Sigmoid colon (tissue), 6 donors: ENCODE measurements at regions not wholly inside any gene's neighbourhood (a gene's known extent, or its start where the extent isn't known, plus 50 kb on each side); places are given as distances from the start of the nearest gene placed in this dataset.

ENCODE experiments used
- DNase-seq: peaks from one replicate; pipeline ENCODE4 v3.0.0-alpha.2; 2019
- H3K27ac ChIP-seq, 4 donors: fragments of 200-600 bp; sonication (generic); one replicate each; pipeline ENCODE4 v1.5.1; 2016 to 2019; ENCODE audit warnings: mild to moderate bottlenecking in 1 of 4
- H3K27me3 ChIP-seq, 3 donors: fragments of 200-600 bp; sonication (generic); one replicate each; pipeline ENCODE4 v1.5.1; 2019; ENCODE audit warnings: mild to moderate bottlenecking in 1 of 3
- H3K36me3 ChIP-seq, 4 donors: fragments of 200-600 bp; sonication (generic); one replicate each; pipeline ENCODE4 v1.5.1; 2016 to 2019
- H3K4me1 ChIP-seq, 4 donors: fragments of 200-600 bp; sonication (generic); one replicate each; pipeline ENCODE4 v1.5.1; 2017 to 2019
- H3K4me3 ChIP-seq, 4 donors: fragments of 200-600 bp; sonication (generic); one replicate each; pipeline ENCODE4 v1.5.1; 2017 to 2019; ENCODE audit warnings: mild to moderate bottlenecking in 2 of 4, moderate library complexity in 1 of 4
- H3K9me3 ChIP-seq, 4 donors: fragments of 200-600 bp in 3 of 4; sonication (generic) in 3 of 4; one replicate each; pipeline versions ENCODE4 v1.5.1 to v1.6.1; 2013 to 2019
- EP300 ChIP-seq, 4 donors: sonication (generic); formaldehyde crosslinking; IDR thresholded peaks; one replicate each; pipeline ENCODE4 v1.6.1; 2017; ENCODE audit warnings: antibody characterized with exemption in 4 of 4
- POLR2A ChIP-seq, 2 donors: fragments of 450-650 bp; IDR thresholded peaks; one replicate each; pipeline ENCODE4 v1.6.1; 2016; ENCODE audit warnings: antibody characterized with exemption in 2 of 2, mild to moderate bottlenecking in 2 of 2, moderate library complexity in 2 of 2
- POLR2AphosphoS5 ChIP-seq, 4 donors: sonication (generic); formaldehyde crosslinking; IDR thresholded peaks; one replicate each; pipeline ENCODE4 v1.6.1; 2017; ENCODE audit warnings: antibody characterized with exemption in 4 of 4
- WGBS, 2 donors: extraction: QIAGEN DNeasy Blood & Tissue Kit; methylation state at CpG; one replicate each; pipeline ENCODE4 v1.1.7; 2013; 5-methylcytosine and 5-hydroxymethylcytosine counted together
- intact Hi-C: fragments of 100-400 bp; cut with DNase I; formaldehyde crosslinking; loops from one replicate; pipeline ENCODE4 v1.15.1; 2023
- TF ChIP-seq, protein P1 (sequence below), 4 experiments: fragments of 450-650 bp in 3 of 4; fragments of 200-600 bp in 1 of 4; IDR thresholded peaks; one replicate each; pipeline ENCODE4 v1.5.1; 2016 to 2019; ENCODE audit warnings: antibody characterized with exemption in 4 of 4, mild to moderate bottlenecking in 3 of 4, moderate library complexity in 2 of 4
- donor health status: healthy with polysubstance abuse.
- donor health status: healthy.

DNA sequence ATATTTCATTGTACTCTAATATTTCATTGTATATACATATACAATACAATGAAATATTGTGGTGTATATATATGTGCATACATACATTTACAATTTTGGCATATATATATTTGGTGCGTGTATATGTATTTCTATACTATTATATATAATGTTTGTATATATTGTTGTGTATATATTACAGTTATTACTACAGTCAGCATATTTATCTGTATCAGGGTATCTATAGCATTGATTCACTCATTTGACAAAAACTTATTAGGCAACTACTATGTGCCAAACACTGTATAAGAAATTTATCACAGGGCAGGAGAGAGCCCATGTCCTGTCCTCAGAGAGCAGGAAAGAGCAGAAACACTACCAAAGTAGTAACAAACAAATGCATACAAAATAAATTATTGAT, 910.6 kb downstream of the QKI start:
- no peak overlapping the region for H3K27ac ChIP-seq
- no peaks in the 10 kb centered on the region for H3K27me3 ChIP-seq
- DNase-seq = no peak
- no peaks in the 10 kb centered on the region for H3K4me1 ChIP-seq
- intact Hi-C loops = loop anchor here (10.0 kb wide), 1 partner anchor 890 kb away; no protein-coding TSS in a partner anchor
- whole genome bisulfite sequencing, 2 donors = 93% methylated on average over 1 of the region's 1 CpG
- TF ChIP-seq EP300 (IDR thresholded peaks at IDR 0.05) (no peak), POLR2AphosphoS5 (IDR thresholded peaks at IDR 0.05) (no peak), POLR2A (IDR thresholded peaks at IDR 0.05) (no peak)
- TF ChIP-seq, protein P1, sequence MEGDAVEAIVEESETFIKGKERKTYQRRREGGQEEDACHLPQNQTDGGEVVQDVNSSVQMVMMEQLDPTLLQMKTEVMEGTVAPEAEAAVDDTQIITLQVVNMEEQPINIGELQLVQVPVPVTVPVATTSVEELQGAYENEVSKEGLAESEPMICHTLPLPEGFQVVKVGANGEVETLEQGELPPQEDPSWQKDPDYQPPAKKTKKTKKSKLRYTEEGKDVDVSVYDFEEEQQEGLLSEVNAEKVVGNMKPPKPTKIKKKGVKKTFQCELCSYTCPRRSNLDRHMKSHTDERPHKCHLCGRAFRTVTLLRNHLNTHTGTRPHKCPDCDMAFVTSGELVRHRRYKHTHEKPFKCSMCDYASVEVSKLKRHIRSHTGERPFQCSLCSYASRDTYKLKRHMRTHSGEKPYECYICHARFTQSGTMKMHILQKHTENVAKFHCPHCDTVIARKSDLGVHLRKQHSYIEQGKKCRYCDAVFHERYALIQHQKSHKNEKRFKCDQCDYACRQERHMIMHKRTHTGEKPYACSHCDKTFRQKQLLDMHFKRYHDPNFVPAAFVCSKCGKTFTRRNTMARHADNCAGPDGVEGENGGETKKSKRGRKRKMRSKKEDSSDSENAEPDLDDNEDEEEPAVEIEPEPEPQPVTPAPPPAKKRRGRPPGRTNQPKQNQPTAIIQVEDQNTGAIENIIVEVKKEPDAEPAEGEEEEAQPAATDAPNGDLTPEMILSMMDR (IDR thresholded peaks at IDR 0.05) = no peak
- no peaks in the 10 kb centered on the region for H3K36me3 ChIP-seq
- no peak overlapping the region for H3K4me3 ChIP-seq
- H3K9me3 ChIP-seq = no peaks in the 10 kb centered on the region

DNA sequence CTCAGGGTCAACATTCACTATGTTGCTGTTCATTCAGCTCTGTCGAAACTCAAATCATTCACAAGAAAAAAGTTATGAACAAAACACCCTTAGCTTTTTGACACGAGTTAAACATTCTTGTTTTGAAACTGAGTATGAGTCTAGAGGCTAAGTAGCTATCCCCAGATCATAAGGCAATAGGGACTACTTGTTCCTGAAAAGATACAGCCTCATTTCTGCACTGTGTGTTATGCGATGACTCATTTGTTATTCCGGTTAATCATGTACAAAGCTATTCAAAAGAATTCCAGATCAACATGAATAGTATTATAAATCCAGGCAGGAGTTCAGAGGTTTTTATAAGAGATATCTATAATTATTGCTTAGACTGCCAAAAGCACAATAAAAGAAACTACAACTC, 908.0 kb downstream of the QKI start:
- 55 to 80% methylated on average over 4 of the region's 4 CpGs for WGBS, 2 donors
- Histone ChIP-seq H3K27me3 (no peaks in the 10 kb centered on the region), H3K36me3 (no peaks in the 10 kb centered on the region), H3K4me3 (no peak overlapping the region), H3K4me1 (no peaks in the 10 kb centered on the region), H3K9me3 (no peaks in the 10 kb centered on the region), H3K27ac (peak overlapping the region in 2 of 4 donors; percentile 12 to 23)
- TF ChIP-seq EP300 (IDR thresholded peaks at IDR 0.05) = no peak
- peak in 2 of 4 donors; percentile 13 to 40 for TF ChIP-seq POLR2AphosphoS5 (IDR thresholded peaks at IDR 0.05)
- intact Hi-C loops = loop anchor here (10.0 kb wide), 1 partner anchor 888 kb away; no protein-coding TSS in a partner anchor
- no peak for DNase-seq

DNA sequence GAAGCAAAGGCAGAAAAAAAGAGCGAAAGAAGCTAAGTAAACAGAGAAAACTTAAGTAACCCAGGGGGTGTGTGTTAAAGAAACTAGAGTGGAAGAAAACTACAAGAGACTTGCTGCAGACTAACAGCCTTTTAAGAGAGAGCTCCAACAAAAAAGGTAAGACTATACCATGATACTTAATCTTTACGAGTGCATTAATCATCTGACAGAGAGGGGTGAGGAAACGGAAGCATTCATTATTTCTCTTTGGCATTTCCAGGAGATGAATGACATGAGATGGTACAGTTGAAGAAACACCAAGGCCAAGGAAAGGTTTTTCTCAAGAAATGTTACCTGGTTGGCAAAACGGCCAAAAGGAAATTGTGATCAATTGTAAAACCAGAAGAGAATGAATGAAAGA, 906.8 kb downstream of the QKI start:
- WGBS, 2 donors = 72 to 76% methylated on average over 4 of the region's 4 CpGs
- H3K27ac ChIP-seq = no peak overlapping the region

DNA sequence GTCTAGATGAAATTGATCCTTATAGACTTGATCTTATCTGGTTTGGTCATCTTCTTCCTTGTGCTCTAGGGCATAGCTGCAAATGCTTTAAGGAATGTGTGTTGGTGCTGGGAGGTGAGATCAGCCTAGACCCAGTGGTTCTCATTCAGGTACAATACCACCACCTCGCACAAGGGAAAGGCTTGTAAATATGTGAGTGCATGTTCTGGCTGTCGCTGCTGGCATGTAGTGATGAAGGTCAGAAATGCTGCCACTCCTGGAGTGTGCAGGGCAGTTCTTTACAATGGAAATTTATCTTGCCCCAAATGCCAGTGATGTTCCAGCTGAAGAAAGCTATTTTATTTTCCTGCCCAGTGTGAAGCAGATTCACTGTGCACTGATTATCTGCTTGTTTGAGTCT, 900.9 kb downstream of the QKI start:
- Histone ChIP-seq H3K27ac (no peak overlapping the region), H3K9me3 (no peaks in the 10 kb centered on the region), H3K27me3 (no peaks in the 10 kb centered on the region), H3K36me3 (no peaks in the 10 kb centered on the region), H3K4me3 (no peak overlapping the region), H3K4me1 (no peaks in the 10 kb centered on the region)
- intact Hi-C loops = no loop called here
- 73 to 78% methylated on average over 2 of the region's 2 CpGs for WGBS, 2 donors
- no peak for TF ChIP-seq POLR2A (IDR thresholded peaks at IDR 0.05)
- TF ChIP-seq, protein P1 (IDR thresholded peaks at IDR 0.05) = no peak
- no peak for TF ChIP-seq EP300 (IDR thresholded peaks at IDR 0.05)
- no peak for DNase-seq

More for the DNA sequence above, 906.8 kb downstream of the QKI start:
- Histone ChIP-seq H3K4me1 (no peaks in the 10 kb centered on the region), H3K27me3 (no peaks in the 10 kb centered on the region), H3K36me3 (no peaks in the 10 kb centered on the region), H3K4me3 (no peak overlapping the region), H3K9me3 (no peaks in the 10 kb centered on the region)
- intact Hi-C loops = loop anchor here (10.0 kb wide), 1 partner anchor 886 kb away; no protein-coding TSS in a partner anchor
- no peak for TF ChIP-seq POLR2AphosphoS5 (IDR thresholded peaks at IDR 0.05)
- no peak for TF ChIP-seq EP300 (IDR thresholded peaks at IDR 0.05)
- TF ChIP-seq, protein P1 (IDR thresholded peaks at IDR 0.05) = no peak
- no peak for TF ChIP-seq POLR2A (IDR thresholded peaks at IDR 0.05)
- no peak for DNase-seq

DNA sequence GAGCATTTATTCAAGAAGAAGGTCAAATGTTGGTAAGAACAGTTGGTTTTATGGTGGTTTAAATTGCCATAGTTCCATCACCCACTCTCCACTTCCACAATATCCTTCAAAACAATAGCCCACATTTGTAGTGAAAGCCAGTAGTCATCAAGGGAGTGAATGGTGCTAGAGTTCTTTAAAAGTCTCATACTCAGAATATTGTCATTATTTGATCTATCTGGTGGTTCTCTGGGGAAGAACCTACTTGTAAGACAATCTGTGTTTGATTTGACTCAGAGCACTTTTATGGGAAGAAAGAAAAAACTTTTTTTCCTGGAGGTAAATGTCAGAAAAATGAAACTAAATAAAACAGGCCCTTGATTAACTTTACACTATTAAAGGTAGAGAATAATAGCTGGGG, 893.8 kb downstream of the QKI start:
- Histone ChIP-seq H3K36me3 (no peaks in the 10 kb centered on the region), H3K4me1 (no peaks in the 10 kb centered on the region), H3K9me3 (peaks cover 0 to 3% (median 0%) of the 10 kb centered on the region in 4 donors), H3K4me3 (no peak overlapping the region), H3K27ac (no peak overlapping the region), H3K27me3 (no peaks in the 10 kb centered on the region)
- TF ChIP-seq, protein P1 (IDR thresholded peaks at IDR 0.05) = no peak
- TF ChIP-seq POLR2A (IDR thresholded peaks at IDR 0.05) = no peak
- TF ChIP-seq POLR2AphosphoS5 (IDR thresholded peaks at IDR 0.05) = no peak
- no peak for TF ChIP-seq EP300 (IDR thresholded peaks at IDR 0.05)
- no peak for DNase-seq
- intact Hi-C loops = no loop called here
